ENCODE measurements at regions not wholly inside any gene's neighbourhood (a gene's known extent, or its start where the extent isn't known, plus 50 kb on each side); places are given as distances from the start of the nearest gene placed in this dataset.

GRCh38 chr3:44048196-44048924, 193.3 kb upstream of the TOPAZ1 start:
- no peak for FAIRE-seq

GRCh38 chr3:44048949-44049348, 192.7 kb upstream of the TOPAZ1 start:
- DNase-seq (ENCODE audit: low spot score) (no peak), FAIRE-seq (no peak)

More at GRCh38 chr3:44048196-44048924, 193.3 kb upstream of the TOPAZ1 start:
- peak; percentile 35 for DNase-seq (ENCODE audit: low spot score)

DNA sequence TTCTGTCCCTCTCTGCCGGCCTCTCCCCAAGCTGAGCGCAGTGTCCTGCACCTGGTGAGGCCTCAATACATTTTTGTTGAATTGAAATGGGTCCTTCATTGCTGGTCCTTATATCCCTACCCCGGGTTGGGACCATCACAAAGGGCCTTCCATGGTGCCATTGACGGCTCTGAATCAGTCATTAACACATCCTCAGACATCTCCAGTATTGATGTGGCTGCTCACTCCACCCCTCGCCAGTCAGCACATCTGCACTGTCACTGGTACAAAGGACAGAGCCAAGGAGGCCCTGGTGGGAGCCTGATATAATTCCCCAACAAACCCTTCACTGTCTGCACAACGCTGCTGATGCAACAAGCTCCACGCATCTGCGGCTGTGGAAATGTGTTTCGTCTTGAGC, 191.6 kb upstream of the TOPAZ1 start:
- no peak for DNase-seq (ENCODE audit: low spot score)
- FAIRE-seq: no peak

DNA sequence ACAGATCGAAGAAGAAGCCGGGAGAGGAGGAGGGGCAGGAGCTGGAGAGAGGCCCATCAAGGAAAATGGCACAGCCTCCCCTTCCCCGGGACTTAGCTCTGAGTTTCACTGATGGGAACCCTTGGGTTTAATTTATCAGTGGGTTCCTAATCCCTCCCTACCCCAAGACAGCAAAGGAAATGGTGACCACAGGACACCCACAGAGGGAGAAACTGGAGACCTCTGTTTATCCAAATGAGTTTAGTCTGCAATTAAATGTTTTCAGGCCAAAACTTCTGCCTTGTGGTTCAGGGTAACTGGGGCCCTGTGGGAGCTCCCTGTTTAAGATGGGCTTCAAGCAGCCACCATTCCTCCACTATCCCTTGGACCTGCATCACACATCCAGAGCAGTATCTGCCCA, 190.8 kb upstream of the TOPAZ1 start:
- no peak for FAIRE-seq

DNA sequence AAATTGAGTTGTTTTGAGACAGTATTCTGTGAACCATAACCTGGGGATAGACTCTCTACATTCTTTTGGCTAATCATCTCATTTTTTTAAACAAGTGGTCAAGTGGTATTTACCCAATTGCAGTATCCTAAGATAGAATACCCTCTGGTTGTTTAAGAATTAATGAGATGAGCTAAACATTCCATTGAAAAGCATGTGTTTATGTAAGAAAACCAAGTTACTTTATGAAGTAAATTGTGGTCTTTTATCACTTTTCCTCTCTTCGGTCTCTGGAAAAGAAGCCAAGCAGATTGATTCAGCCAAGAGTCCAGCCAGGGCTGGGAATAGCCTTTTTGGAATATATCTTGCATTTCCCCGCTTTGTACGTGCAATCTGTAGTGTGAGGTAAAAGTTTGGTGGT, 185.7 kb upstream of the TOPAZ1 start:
- no peak for DNase-seq (ENCODE audit: low spot score)
- no peak for FAIRE-seq

More for the DNA sequence above, 190.8 kb upstream of the TOPAZ1 start:
- DNase-seq (ENCODE audit: low spot score): no peak

GRCh38 chr3:44056446-44057240, 185.0 kb upstream of the TOPAZ1 start:
- FAIRE-seq (no peak), DNase-seq (ENCODE audit: low spot score) (no peak)

DNA sequence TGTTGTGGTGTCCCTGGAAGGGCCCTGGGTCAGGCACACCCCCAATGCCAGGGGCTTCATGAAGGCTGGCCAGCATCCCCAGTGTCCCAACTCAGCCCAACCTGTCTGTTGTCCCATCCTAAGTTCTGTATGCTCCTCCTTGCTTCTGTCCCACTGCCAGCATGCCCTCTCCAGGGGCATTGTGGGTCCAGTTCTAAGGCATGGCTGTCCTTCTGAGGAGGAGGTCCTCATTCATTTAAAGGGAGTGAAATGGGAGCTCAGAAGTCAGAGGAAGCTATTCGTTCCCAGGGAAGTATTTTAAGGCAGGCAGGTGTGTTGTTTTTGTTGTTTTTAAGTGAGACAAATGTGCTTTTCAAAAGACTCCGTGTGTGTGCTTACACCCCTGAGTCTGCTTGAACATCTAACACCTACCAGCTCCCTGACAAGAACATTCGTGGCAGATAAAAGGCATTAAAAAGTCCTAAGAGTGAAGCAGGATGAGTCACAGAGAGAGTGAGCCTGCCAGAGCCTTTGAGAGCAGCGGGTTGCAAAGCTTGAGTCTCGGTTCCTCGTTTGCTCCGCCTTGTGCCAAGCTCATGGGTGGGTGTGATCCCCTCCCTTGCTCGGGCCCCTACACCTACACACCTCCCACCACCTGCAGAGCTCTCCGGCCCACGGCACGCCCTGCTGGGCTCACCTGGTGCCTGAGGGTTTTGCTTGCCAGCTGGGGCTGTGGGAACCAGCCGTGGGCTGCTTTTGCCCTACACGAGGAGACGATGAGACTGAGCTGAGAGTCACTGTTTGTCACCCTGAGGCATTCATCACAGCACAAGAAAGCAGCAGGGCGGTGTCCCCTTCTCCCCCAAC, 183.4 kb upstream of the TOPAZ1 start:
- FAIRE-seq: no peak

GRCh38 chr3:44058868-44059203, 182.8 kb upstream of the TOPAZ1 start:
- FAIRE-seq (no peak), DNase-seq (ENCODE audit: low spot score) (no peak)

More for the DNA sequence above, 183.4 kb upstream of the TOPAZ1 start:
- peak; percentile 32 for DNase-seq (ENCODE audit: low spot score)

DNA sequence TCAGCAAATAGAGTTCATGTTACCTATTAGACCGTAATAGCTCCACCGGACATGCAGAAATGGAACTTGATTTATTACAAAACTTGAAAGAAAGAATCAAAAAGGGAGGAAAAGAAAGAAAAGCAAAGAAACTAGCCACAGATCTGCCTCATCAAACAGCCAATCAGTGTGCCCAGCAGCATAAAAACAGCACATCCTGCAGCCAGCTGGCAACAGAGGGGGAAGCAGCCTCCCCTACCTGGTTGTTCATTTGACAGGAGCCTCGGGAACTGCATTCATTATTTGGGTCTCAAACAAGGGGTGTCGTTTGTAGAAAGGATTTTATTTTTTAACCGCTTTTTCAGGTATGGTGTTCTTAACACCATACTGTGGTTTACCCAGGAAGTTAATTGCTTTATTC, 181.5 kb upstream of the TOPAZ1 start:
- DNase-seq (ENCODE audit: low spot score): no peak
- FAIRE-seq: no peak

DNA sequence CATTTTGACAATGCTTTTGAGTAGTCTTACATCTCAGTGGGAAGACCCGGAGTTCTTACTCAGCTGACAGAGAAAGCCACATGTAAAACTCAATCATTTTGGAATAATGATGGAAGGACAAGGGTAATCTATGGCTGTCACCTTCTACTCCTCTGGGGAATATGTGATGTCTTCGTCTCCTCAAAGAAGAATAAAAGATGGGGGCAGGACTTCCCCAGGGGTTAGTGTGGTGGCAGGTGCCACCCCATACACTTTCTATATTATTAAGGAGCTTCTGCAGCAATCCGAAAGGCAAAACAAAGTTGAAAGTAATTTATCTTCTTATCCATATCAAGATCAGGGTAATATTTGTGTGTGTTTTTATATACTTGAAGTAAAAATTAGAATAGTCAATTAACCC, 180.4 kb upstream of the TOPAZ1 start:
- FAIRE-seq: no peak
- DNase-seq (ENCODE audit: low spot score): no peak

GRCh38 chr3:44061961-44062360, 179.7 kb upstream of the TOPAZ1 start:
- no peak for DNase-seq (ENCODE audit: low spot score)
- FAIRE-seq: no peak

GRCh38 chr3:44065311-44066094, 176.2 kb upstream of the TOPAZ1 start:
- FAIRE-seq: peak; percentile 83
- peak; percentile 73 for DNase-seq (ENCODE audit: low spot score)

GRCh38 chr3:44066806-44067205, 174.9 kb upstream of the TOPAZ1 start:
- FAIRE-seq: peak; percentile 57

DNA sequence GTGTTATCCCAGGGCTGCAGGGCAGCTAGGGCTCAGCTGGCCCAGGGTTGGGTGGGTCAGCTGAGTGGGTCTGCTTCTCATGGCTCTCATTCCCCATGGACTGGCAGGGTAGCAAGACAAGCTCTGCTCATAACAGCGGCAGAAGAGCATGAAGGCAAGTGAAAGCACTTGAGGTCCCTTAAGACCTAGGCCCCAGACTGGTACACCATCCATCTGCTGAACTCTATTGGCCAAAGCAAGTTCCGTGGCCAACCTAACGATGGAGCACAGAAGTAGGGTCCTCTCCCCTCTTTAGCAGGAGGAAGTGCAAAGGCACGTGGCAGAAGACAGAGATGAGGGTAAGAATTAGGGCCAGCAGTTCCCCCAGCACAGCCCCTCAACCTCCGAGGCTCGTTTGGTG, 174.3 kb upstream of the TOPAZ1 start:
- FAIRE-seq (no peak), DNase-seq (ENCODE audit: low spot score) (no peak)

More at GRCh38 chr3:44066806-44067205, 174.9 kb upstream of the TOPAZ1 start:
- no peak for DNase-seq (ENCODE audit: low spot score)

DNA sequence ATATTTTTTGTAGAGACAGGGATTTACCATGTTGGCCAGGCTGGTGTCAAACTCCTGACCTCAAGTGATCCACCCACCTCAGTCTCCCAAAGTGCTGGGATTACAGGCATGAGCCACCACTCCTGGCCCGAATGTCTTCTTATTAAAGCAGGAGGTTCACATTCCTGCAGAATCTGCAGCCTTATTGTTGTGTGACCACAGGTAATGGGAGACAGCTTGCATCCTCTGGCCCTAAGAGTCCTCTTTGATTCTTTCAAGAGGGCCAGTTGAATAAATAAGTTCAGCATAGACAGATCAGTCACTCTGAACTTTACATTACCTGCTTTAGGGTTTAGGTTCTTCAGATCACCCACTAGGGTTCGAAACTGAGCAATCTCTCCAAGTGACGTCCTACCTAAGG, 172.9 kb upstream of the TOPAZ1 start:
- FAIRE-seq (no peak), DNase-seq (ENCODE audit: low spot score) (no peak)

- FAIRE-seq (no peak), DNase-seq (ENCODE audit: low spot score) (no peak)
These were observed 172.4 kb upstream of the TOPAZ1 start for GRCh38 chr3:44069276-44069675.

DNA sequence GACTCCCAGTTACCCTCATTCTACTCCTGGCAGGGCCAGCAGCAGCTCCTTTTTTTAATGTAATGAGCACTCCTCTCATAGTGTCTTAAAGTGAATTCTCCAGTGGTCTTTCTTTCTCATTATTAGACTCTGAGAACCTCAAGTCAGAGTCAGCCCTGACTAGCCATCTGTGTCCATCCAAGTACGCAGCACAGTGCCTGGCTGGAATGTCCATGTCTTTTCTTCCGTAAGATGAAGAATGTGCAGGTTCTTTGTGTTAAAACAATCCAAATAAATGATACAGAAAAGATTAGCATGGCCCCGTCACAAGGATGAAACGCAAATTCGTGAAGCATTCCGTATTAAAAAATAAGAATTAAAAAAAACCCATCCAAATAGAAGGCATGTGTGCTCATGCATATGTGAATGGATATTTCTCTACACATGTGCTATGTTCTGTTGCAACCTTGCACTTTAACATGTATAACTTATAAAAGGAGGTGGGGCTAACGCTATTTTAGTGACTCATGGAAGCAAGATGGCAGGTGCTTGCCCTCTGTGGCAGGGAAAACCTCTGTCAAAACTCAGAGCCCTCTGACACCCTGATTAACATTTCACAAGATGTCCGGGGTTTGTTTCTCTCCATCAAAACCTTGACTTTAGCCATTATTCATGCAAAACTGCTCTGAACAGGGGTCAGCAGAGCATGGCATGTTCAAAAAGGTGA, 170.7 kb upstream of the TOPAZ1 start:
- no peak for DNase-seq (ENCODE audit: low spot score)
- FAIRE-seq: no peak

DNA sequence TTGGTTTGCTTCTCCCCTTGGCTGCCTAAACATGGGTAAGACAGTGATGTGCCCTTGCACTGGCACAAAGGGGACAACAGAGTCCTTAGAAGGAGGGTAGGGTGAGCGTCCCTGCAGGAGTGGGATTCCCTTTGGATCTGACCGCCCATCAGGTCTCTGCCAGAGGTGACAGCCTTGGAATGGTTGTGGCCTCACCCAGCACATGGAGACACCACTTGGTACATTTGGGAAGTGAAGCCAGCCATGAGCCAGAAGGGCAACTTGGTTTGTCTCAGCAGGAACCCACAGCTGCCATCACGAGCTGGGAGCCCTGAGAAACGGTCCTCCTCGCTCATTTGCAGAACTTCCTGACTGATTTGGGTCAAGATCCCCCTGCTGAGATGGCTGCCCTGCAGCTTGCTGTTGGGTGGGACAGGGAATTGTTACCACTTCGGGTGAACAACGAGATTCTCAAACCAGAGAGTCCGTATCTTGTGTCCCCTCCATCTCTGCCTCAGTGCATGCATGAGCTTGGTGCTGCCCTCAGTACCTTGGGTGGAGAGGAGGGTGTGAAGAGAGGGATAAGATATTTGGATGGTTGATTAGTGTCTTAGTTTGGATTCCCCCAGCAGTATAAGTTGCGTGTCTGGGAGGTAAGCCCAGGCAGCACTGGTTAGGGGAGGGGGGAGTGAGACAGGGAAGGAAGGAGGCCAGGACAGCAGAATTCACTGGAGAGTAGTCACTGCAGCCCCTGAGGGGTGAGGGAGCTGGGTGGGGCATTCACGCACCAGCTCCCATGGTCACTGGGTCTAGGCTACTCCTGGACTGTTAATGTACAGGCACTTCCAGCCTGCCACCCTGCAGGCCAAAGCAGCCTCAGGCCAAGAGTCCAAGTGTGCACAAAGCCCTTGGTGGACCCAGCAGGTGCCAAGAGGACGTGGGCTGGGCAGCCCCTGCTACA, 168.8 kb upstream of the TOPAZ1 start:
- FAIRE-seq (no peak), DNase-seq (ENCODE audit: low spot score) (no peak)

GRCh38 chr3:44074181-44074580, 167.5 kb upstream of the TOPAZ1 start:
- no peak for FAIRE-seq

More at GRCh38 chr3:44074181-44074580, 167.5 kb upstream of the TOPAZ1 start:
- no peak for DNase-seq (ENCODE audit: low spot score)
